Uterus (tissue), 2 donors: ENCODE measurements at regions not wholly inside any gene's neighbourhood (a gene's known extent, or its start where the extent isn't known, plus 50 kb on each side); places are given as distances from the start of the nearest gene placed in this dataset.

Experiments
- CTCF ChIP-seq, 4 experiments: fragments of 200-600 bp in 2 of 4; fragments of 450-650 bp in 2 of 4; sonication (generic) in 2 of 4; IDR thresholded peaks; one replicate each; pipeline ENCODE4 v1.5.1; 2016 to 2019; ENCODE audit warnings: antibody characterized with exemption in 4 of 4, mild to moderate bottlenecking in 2 of 4, moderate library complexity in 1 of 4
- POLR2A ChIP-seq, 2 donors: fragments of 450-650 bp; IDR thresholded peaks; one replicate each; pipeline ENCODE4 v1.6.1; 2016; ENCODE audit warnings: antibody characterized with exemption in 2 of 2, mild to moderate bottlenecking in 1 of 2, moderate library complexity in 1 of 2

GRCh38 chr2:67716895-67717396 is 319.8 kb downstream of the ETAA1 start:
- TF ChIP-seq CTCF (IDR thresholded peaks at IDR 0.05) (no peak), POLR2A (IDR thresholded peaks at IDR 0.05) (no peak)
